ENCODE measurements at regions not wholly inside any gene's neighbourhood (a gene's known extent, or its start where the extent isn't known, plus 50 kb on each side); places are given as distances from the start of the nearest gene placed in this dataset.
A peak's percentile ranks its signal among the peaks of the same experiment; 100 is the strongest.

GRCh38 chr7:35339811-35340210 lies 85.9 kb upstream of the TBX20 start:
- Histone ChIP-seq H4K20me1 (ENCODE audit: insufficient read depth, low read length) (no peaks in the 10 kb centered on the region), H2BK20ac (ENCODE audit: low read depth, low read length) (no peak overlapping the region), H2AK9ac (replicated peaks; ENCODE audit: low read depth, low read length, poor library complexity) (no peak overlapping the region), H2AFZ (replicated peaks; ENCODE audit: low read length, poor library complexity) (peak overlapping the region; percentile 5), H4K91ac (ENCODE audit: insufficient read depth, low read depth, low read length) (no peak overlapping the region), H3K14ac (replicated peaks; ENCODE audit: low read depth, low read length) (no peak overlapping the region), H2AK5ac (ENCODE audit: low read depth, low read length) (no peak overlapping the region), H3K27me3 (ENCODE audit: control insufficient read depth, insufficient read depth, low read length) (no peaks in the 10 kb centered on the region), H4K8ac (ENCODE audit: low read depth in 2 of 2, low read length in 2 of 2) (no peak overlapping the region), H2BK120ac (ENCODE audit: low read depth, low read length) (no peak overlapping the region), H3K9me1 (ENCODE audit: insufficient read depth, low read length) (no peaks in the 10 kb centered on the region), H3K56ac (ENCODE audit: extremely low read depth, insufficient read depth, low read length) (no peak overlapping the region), H3K36me3 (ENCODE audit: control insufficient read depth, insufficient read depth, low read length) (no peaks in the 10 kb centered on the region), H3K4me3 (ENCODE audit: insufficient read depth, low read depth, low read length) (no peak overlapping the region), H3K18ac (ENCODE audit: low read depth, low read length) (no peak overlapping the region), H2BK5ac (ENCODE audit: low read depth, low read length, poor library complexity, severe bottlenecking) (no peak overlapping the region), H3K4me2 (ENCODE audit: low read depth, low read length) (no peak overlapping the region), H3K23ac (ENCODE audit: low read depth, low read length) (no peak overlapping the region), H2BK15ac (ENCODE audit: low read depth, low read length) (no peak overlapping the region), H3K4ac (ENCODE audit: low read depth, low read length) (no peak overlapping the region), H3K9me3 (ENCODE audit: control insufficient read depth, insufficient read depth, low read length) (no peaks in the 10 kb centered on the region), H3K79me1 (ENCODE audit: low read depth in 1 of 2, low read length in 2 of 2) (no peaks in the 10 kb centered on the region), H4K5ac (ENCODE audit: low read depth, low read length) (no peak overlapping the region), H3K4me1 (ENCODE audit: control insufficient read depth, insufficient read depth, low read length) (no peaks in the 10 kb centered on the region), H3K9ac (ENCODE audit: low read depth, low read length) (no peak overlapping the region), H3K27ac (ENCODE audit: insufficient read depth, low read length) (no peak overlapping the region)
- dilution Hi-C loops (cut with HindIII; ENCODE audit: low sequenced_read_pairs, unreplicated experiment) (no loop called here), in situ Hi-C loops (cut with MboI; ENCODE audit: low sequenced_read_pairs) (no loop called here), intact Hi-C loops (cut with micrococcal nuclease) (no loop called here)
- ATAC-seq (ENCODE audit: low read depth) (no peak), DNase-seq (no peak)
- WGBS, 2 experiments (ENCODE audit: extremely low coverage in 2 of 2, insufficient read length in 1 of 2), result 100% methylated on average over 1 of the region's 6 CpGs; no CpG with 5 or more reads in 1 of the 2 experiments
- BruUV-seq (replicated peaks), result no TSS peak
- CTCF ChIA-PET, result no interaction called here
- TF ChIP-seq NFE2L2 (IDR thresholded peaks at IDR 0.05; ENCODE audit: low read depth, low read length), result no peak
- TF ChIP-seq USF2 (IDR thresholded peaks at IDR 0.05; ENCODE audit: low read depth, low read length), result peak; percentile 66
- POLR2A ChIA-PET (ENCODE audit: unreplicated experiment), result no interaction called here

All from IMR-90 (cell line).